SW480 (cell line): ENCODE measurements at regions not wholly inside any gene's neighbourhood (a gene's known extent, or its start where the extent isn't known, plus 50 kb on each side); places are given as distances from the start of the nearest gene placed in this dataset.

Experiments used
- DNase-seq: peaks from one replicate; pipeline ENCODE4 v3.0.0-alpha.2; 2016; ENCODE audit warnings: low spot score

- no peak for DNase-seq
Observed at GRCh38 chr14:55938249-55938791, 179.9 kb upstream of the PELI2 start.

GRCh38 chr14:55942076-55942654 lies 176.0 kb upstream of the PELI2 start:
- DNase-seq = no peak

- DNase-seq = no peak
Observed at GRCh38 chr14:55942826-55943225, 175.4 kb upstream of the PELI2 start.

GRCh38 chr14:55944757-55945156 lies 173.5 kb upstream of the PELI2 start:
- no peak for DNase-seq

GRCh38 chr14:55946231-55946630 lies 172.0 kb upstream of the PELI2 start:
- no peak for DNase-seq

- DNase-seq = no peak
Observed at GRCh38 chr14:55948399-55948798, 169.8 kb upstream of the PELI2 start.

- DNase-seq = no peak
Observed at GRCh38 chr14:55949708-55950107, 168.5 kb upstream of the PELI2 start.

- no peak for DNase-seq
Observed at GRCh38 chr14:55950135-55950534, 168.1 kb upstream of the PELI2 start.

GRCh38 chr14:55951341-55952206 lies 166.6 kb upstream of the PELI2 start:
- no peak for DNase-seq

GRCh38 chr14:55954108-55954507 lies 164.1 kb upstream of the PELI2 start:
- no peak for DNase-seq

GRCh38 chr14:55955175-55955574 lies 163.0 kb upstream of the PELI2 start:
- DNase-seq = no peak

- DNase-seq = peak; percentile 16
Observed at GRCh38 chr14:55957950-55958349, 160.3 kb upstream of the PELI2 start.

- DNase-seq = no peak
Observed at GRCh38 chr14:55963295-55963694, 154.9 kb upstream of the PELI2 start.

- no peak for DNase-seq
Observed at GRCh38 chr14:55964091-55964490, 154.1 kb upstream of the PELI2 start.

- DNase-seq = no peak
Observed at GRCh38 chr14:55964821-55965220, 153.4 kb upstream of the PELI2 start.

- no peak for DNase-seq
Observed at GRCh38 chr14:55965851-55966250, 152.4 kb upstream of the PELI2 start.

GRCh38 chr14:55968741-55969140 lies 149.5 kb upstream of the PELI2 start:
- DNase-seq = no peak

GRCh38 chr14:55973285-55973800 lies 144.9 kb upstream of the PELI2 start:
- DNase-seq = no peak

GRCh38 chr14:55973911-55974630 lies 144.1 kb upstream of the PELI2 start:
- no peak for DNase-seq

- DNase-seq = no peak
Observed at GRCh38 chr14:55975281-55975910, 142.8 kb upstream of the PELI2 start.

GRCh38 chr14:55976219-55976618 lies 142.0 kb upstream of the PELI2 start:
- no peak for DNase-seq

GRCh38 chr14:55976655-55977054 lies 141.6 kb upstream of the PELI2 start:
- DNase-seq = no peak
